Retinal pigment epithelial cell (primary cell): ENCODE measurements at regions not wholly inside any gene's neighbourhood (a gene's known extent, or its start where the extent isn't known, plus 50 kb on each side); places are given as distances from the start of the nearest gene placed in this dataset.

Experiments used
- DNase-seq: peaks from one replicate; pipeline ENCODE4 v3.0.0-alpha.2; 2010; ENCODE audit warnings: low read depth
- H3K4me3 ChIP-seq: 2 replicates; pipeline ENCODE4 v1.5.1; 2011; ENCODE audit warnings: mild to moderate bottlenecking, low read length, control low read depth, moderate library complexity
- CTCF ChIP-seq: conservative IDR thresholded peaks from 2 replicates; pipeline ENCODE4 v1.5.1; 2011; ENCODE audit warnings: low read depth, low read length, control low read depth, inconsistent platforms

GRCh38 chr6:111950661-111951496, 77.6 kb upstream of the FYN start:
- DNase-seq: no peak
- H3K4me3 ChIP-seq: no peak overlapping the region
- TF ChIP-seq CTCF: no peak

GRCh38 chr6:111951497-111952085, 78.3 kb upstream of the FYN start:
- no peak for TF ChIP-seq CTCF
- no peak overlapping the region for H3K4me3 ChIP-seq
- DNase-seq: no peak

GRCh38 chr6:111952274-111952673, 79.0 kb upstream of the FYN start:
- no peak for TF ChIP-seq CTCF
- DNase-seq: no peak
- no peak overlapping the region for H3K4me3 ChIP-seq

GRCh38 chr6:111952821-111953540, 79.7 kb upstream of the FYN start:
- no peak for DNase-seq
- H3K4me3 ChIP-seq: no peak overlapping the region
- no peak for TF ChIP-seq CTCF

- TF ChIP-seq CTCF: no peak
- no peak overlapping the region for H3K4me3 ChIP-seq
- no peak for DNase-seq
These were observed 82.8 kb upstream of the FYN start for GRCh38 chr6:111956098-111956497.

GRCh38 chr6:111957623-111958315, 84.5 kb upstream of the FYN start:
- H3K4me3 ChIP-seq: no peak overlapping the region
- TF ChIP-seq CTCF: no peak

More at GRCh38 chr6:111957623-111958315, 84.5 kb upstream of the FYN start:
- DNase-seq: no peak
